Stimulated activated CD4-positive, alpha-beta T cell treated with anti-CD3 and anti-CD28 coated beads, Interleukin-2, amount 100 ng/mL, for 24 hours (primary cell): ENCODE measurements at regions not wholly inside any gene's neighbourhood (a gene's known extent, or its start where the extent isn't known, plus 50 kb on each side); places are given as distances from the start of the nearest gene placed in this dataset.

Experiments used
- DNase-seq, 2 donors: peaks; one replicate each; pipeline ENCODE4 v3.0.0-alpha.2; 2020

DNA sequence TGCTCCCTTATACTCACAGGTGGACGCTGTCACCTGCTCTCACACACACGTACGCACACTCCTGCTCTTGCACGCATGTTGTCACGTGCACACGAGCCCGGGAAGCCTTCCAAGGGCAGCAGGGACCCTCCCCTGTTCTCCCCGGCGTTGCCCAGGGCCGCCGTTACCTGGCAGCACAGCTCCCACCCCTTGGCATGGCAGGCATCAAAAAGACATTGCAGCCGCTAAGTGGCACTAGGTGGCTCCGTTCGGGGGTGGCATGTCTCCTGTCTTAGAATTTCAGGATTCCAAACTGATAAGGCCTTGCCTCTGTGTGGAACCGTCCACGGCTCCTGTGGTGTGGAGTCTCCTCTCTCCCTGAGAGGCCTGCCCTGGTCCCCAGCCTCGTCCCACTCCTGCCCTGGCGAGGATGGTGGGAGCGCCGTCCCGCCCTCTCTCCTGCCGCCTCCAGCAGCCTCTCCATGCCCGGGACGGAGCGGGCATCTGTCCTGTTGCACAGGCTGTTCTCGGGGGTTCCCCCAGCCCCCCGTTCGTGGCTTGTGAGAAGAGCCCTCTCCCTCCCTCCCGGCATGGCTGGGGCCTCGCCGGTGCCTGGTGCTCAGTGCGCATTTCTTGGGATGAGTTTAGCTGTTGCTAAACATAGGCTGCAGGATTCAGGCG is 126.7 kb upstream of the GSE1 start:
- DNase-seq: no peak

DNA sequence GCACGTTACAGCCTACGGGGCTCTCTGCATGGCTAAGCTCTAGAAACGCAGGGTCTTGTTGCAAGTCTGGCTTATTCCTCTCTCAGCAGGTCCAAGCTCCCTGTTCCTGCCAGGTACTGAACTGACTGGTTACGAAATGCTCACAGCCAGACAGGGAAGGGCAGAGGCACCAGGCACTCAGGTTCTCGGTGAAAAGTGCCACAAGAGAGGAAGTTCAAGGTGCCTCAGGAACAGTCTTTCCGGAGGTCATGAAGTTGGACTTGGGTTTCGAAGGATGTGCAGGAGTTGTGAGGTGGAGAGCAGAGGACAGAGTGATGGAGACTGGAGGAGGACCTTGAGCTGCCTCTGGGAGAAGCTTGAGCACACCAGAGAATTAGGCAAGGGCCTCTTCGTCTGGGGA is 124.7 kb upstream of the GSE1 start:
- no peak for DNase-seq

DNA sequence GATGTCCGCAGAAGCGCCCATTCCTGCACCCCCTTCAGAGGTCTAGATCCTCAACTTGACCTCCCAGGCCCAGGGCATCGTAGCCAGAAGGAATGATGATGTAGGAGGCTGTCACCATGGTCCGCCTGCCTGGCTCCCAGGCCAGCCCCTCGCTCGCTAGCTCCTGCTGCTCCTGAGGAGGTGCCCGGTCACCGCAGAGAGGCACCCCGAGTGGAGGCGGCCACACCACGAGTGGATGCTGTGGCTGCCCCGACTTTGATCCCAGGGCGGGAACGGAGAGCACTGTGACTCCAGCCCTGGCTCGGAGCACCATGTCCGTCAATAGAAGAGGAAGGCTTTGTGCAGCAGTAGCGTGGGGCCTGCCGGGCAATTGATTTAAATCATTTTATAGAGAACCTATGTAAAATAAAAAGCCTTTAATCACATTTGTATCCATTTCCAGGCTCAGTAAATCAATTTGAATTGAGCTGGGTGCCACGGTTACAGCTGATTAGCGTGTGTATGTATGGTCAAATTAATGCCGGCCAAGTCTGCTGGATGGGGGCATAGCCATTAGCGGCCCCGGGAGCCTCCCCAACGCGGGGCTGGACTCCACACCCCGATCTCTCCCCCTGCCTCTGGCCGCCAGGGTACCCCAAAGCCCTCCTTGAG is 122.6 kb upstream of the GSE1 start:
- DNase-seq: no peak

DNA sequence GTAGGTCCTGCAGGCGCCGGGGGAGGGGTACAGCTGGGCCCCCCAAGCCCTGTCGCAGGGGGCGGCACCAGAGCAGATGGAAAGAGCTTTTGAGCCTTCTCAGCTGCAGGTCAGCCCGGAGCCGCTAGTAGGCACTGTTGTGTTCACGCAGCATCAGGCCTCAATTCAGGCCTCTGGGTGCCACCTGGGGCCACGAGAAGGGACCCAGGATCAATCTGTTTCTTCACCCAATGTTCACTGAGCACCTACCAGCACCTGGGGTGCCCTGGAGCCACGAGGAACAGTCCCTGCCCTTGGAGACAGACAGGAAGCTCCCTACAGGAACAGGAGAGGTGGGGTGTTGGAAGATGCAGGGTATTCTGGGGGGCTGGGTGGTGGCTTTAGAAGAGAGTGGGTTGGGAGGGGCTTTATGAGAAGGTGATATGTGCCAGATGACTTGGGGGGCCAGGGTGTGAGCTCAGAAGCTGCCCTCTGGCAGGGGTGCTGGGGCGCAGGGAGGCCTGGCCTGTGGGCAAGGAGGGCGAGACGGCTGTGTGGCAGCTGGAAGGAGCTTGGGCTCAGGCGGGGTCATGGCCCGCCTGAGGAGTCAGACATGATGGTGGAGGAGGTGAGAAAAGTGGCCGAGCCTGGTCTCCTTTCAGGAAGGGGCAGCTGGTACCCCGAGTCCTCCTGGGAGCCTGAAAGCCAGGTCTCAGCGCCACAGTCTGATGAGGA is 121.9 kb upstream of the GSE1 start:
- DNase-seq: peak; percentile 47 to 58

DNA sequence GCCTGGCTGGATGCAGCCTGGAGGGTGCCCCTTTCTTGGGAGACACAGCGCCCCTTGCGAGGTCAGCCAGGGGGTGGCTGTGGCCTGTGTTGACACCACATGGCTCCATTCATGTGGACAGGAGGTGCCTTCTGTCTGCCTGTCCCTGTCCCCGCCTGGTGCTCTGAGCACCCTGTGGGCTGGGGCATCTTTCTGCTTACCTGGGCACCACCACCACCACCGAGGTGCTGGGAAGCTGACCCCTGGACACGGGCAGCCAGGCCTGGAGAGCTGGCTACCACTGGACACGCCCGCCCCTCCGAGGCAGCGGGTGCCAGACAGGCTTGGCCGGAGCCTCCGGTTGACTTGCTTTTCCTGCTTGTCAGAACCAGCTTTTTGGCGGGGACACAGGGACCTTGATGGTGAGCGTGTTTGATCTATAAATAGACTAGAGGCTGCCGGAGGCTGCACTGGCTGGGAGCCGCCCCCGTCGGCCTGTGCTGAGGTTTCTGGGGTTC is 121.3 kb upstream of the GSE1 start:
- no peak for DNase-seq

DNA sequence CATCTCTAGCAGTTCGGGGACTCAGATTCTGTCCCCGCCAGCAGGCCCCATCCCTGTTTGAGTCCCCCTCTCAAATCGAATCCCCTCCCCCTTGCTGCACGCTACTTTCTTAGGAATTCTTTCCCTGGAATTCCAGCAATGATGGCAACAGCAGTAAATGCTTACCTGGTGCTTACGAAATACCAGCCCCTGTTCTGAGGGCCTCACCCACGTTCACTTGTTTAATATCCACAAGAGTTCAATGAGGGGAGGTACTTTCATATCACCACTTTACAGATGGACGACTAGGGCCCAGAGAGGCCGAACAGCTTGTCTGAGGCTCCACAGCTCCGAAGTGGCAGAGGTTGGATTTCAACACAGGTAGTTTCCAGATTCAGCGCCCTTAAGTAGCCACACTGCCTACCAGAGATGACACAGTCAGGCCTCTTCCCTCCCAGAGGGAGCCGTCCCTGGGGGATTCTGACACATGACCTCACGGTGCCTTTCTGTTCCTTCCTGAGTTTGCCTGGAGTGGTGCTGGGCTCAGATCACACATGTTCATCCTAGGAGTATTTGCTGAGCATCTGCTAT is 120.7 kb upstream of the GSE1 start:
- no peak for DNase-seq

DNA sequence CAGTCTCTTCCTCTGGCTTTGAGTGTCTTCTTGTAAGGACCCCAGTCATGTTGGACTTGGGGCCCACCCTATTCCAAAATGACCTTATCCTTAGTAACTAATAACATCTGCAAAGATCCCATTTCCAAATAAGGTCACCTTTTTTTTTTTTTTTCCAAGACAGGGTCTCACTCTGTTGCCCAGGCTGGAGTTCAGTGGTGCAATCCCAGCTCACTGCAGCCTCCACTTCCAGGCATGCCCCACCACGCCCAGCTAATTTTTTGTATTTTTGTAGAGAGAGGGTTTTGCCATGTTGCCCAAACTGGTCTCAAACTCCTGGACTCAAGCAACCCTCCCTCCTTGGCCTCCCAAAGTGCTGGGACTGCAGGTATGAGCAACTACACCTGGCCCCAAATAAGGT is 118.8 kb upstream of the GSE1 start:
- DNase-seq: no peak

DNA sequence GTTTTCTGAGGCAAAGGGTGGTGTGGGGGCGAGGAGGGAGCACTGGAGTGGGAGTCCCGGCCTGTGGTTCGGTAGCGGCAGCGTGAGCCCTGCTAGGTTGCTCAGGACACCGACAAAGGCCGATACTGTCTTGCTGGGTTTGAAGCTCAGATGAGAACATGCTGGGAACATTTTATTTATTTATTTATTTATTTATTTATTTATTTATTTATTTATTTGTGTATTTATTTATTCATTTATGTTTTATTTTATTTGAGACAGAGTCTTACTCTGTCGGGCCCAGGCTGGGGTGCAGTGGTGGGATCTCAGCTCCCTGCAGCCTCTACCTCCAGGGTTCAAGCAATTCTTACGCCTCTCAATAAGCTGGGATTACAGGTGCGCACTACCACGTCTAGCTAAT is 117.9 kb upstream of the GSE1 start:
- DNase-seq: no peak

DNA sequence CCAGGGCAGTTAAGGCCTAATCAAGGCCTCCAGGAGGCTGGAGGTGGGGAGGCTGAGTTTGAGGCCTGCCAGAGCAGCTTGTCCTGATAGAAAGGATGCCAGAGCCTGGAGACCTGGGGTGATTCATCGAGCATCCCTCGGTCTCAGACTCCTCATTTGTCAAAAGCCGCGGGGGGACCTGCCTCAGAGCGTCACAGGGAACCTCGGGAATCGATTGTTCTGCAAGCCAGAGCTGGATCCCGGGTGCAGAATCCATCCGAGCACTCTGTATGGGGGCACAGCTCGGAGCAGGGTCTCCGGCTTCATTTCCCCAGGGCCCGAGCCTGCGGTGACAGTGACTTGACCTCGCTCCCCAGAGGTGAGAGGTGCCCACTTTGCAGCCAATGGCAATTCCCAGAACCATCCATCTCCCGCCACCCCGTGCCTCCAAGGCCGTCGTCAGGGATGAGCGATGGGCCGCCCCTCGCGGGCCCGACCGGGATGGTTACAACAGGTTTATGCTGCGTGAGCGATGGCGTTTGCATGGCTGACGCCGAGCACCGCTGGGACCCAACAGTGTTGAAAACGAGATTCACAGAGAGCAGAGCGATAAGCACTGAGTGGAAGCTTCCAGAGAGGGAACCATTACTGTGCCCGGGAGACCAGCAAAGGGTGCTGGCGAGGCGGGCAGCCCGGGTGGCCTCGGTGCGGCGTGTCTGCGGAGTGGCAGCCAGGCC is 117.1 kb upstream of the GSE1 start:
- DNase-seq: no peak

DNA sequence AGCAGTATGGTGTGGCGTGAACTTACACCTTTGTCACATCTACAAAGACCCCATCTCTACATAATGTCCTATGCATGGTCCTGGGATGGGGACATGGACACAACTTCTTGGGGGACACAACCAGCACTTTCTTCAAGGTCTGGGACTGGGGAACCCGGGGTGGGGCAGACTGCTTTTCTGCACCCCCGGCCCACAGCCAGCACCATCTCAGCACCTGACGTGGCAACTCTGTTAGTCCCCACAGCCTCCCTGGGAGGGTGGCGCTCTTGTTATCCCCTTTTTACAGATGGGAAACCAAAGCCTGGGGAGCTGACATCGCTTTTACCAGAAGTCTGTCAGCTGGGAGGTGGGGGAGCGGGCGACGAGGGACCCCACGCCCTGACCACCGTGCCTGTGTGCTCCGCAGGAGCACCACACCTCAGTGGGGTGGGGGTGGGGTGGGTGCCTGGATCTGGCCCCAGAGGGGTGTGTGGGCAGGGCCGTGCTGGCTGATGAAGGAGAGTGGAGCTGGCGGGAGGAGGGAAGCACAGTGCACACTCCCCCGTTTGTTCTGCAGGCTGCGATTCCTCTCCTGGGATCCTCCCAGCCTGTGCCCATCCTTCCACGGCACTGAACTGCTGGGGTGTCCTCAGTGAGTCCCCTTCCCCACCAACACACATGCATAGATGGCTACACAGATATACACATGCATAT is 115.4 kb upstream of the GSE1 start:
- no peak for DNase-seq

DNA sequence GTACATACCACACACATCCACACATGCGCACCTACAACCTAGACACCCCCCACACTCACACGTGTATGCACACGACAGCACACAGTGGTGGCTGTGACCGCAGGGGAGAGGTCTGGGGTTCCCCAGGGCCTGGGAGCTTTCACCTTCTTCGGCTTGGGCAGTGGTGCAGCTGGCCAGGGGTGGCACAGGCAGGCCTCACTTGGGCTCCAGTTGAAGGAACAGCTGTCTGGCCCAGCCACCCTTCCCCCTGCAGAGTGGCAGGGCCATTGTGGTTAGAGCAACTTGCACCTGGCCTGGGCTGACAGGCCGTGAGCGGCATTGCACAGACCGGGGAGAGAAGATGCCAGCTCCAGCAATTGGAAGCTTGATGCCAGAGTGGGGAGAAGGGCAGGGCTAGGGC is 114.5 kb upstream of the GSE1 start:
- DNase-seq: no peak

DNA sequence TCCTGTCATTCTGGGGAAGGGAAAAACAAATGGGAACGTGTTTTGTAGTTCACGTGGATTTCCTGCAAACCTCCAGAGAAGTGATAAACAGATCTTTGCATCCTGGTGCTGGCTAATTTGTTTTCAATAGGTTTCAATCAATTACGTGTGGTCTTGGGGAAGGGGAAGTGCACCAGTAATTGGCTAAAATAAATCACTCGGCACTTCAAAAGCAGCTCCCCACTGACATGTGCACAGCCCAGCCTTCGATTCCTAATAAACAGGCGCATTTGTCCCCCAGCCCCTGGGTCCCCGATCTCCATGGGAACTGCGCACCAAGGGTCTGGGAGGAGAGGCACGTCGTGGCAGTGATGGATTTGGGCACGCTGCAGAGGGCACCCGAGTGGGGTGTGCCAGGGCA is 112.9 kb upstream of the GSE1 start:
- DNase-seq: no peak

DNA sequence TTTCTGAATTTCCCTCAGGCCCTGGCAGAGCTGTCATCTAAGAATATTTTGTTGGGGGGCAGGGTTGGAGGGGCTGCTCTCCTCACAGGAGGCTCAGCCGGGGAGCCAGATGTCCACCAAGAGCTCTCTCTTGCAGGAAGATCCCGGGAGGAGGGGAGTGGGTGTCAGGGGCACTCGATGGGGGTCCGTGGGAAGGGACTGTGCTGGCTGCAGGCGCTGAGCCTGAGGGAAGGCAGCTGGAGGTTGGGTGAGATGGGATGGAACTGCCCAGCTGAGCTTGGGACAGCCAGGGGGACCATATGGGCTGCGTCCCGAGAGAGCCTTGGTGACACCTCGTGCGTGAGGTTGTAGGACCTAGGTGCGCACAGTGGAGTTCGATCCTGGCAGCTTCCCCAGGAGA is 111.2 kb upstream of the GSE1 start:
- DNase-seq: no peak

DNA sequence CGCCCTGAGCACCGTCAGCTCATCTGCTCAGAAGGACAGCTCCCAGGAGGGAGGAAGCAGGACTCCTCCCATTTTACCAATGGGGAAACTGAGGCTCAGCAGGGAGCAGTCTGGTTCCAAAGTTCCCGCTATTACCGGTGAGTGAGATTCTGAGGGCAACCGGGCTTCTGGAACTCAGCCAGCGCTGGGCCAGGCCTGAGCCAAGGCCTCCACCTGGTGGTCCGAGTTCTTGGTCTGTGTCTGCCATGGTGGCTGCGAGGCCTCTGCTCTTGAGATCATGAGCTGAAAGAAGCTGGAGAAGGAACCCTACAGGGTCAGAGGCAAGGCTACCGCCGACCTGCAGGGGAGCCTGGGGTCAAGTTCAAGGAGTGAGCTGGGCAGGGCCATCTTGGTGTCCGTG is 110.8 kb upstream of the GSE1 start:
- no peak for DNase-seq

DNA sequence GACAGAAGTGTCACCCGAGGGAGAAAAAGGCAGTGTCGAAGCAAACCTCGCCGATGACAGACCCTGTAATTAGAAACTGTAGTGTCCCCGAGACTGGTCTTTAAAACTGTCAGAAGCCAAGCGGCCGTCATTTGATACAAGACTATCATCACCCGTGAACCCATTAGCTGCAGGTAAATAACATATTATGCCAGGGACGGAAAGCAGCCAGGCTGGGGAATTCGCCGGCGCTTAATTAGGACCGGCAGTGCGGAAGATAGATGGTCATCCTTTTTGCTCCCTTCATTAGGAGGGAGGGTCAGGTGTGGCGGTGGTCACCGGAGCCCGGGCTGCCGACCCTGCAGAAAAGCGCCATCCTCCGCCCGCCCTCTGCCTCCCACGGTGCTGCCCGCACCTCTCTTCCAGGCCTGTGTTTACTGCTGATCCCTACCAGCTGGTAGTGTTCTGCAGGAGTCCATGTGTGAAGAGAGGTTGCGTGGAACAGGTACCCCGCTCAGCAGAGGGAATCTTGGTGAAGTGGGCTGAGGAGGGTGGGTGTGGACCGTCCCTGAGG is 109.4 kb upstream of the GSE1 start:
- DNase-seq: no peak

DNA sequence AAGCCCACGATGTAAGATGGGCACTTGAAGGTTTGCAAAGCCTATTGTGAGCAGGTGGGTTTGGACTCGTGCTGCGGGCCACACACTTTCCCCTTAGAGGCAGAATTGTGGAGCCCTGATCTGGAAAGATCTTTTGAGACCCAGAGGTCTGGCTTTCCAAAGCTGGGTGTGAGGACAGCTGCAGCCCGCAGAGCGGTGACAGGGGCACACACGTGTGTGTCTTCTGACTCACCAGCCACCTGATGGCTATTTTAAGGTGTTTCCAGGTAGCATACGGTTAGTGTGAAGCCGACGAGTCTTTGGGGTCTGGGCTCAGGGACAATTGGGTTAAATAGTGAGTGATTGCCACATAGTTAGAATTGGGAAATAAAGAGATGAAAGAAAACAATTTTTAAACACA is 108.9 kb upstream of the GSE1 start:
- no peak for DNase-seq

DNA sequence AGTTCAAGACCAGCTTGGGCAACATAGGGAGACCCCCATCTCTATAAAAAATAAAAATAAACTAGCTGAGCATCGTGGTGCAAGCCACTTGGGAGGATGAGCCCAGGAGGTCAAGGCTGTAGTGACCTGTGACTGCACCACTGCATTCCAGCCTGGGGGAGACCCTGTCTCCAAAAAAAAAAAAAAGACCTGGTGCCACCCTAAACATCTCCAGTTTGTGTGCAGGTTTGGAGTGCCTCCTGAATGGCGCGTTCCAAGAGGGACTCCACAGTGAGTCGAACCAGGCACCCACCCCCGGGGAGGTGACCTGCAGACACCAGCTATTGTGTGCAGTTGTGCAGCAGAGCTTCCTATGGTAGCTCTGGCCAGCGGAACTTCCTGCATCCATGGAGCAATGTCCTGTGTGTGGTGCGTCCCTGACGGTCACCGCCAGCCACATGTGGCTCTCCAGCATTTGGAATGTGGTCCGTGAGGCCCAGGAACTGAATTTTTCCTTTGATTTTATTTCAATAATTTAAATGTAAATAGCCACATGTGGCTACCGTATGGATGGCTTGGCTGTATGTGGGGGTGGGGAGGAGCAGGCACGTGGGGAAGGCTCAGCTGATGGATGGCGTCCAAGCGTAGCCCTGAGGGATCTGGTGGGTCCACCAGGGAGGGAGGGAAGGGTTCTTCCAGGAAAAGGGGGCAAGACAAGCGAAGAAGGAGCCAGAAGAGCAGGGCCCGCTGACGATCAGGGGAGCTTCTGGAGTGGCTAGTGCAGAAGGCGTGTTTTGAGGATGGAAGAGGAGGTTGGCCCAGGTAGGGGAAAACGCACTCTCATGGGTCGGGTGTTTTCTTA is 107.1 kb upstream of the GSE1 start:
- DNase-seq: no peak

DNA sequence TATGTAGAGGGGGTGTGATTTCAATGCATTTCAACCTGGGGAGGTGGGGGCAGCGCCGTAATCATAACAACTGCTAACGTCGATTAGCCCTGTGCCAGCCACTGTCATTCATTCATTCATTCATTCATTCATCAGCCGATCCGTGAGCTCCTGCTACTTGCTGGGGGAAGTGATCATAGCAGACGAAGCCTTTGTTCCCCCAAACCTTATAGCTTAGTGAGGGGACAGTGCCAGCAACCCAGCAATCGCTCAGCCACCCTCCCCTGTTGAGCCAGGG is 106.5 kb upstream of the GSE1 start:
- DNase-seq: no peak

DNA sequence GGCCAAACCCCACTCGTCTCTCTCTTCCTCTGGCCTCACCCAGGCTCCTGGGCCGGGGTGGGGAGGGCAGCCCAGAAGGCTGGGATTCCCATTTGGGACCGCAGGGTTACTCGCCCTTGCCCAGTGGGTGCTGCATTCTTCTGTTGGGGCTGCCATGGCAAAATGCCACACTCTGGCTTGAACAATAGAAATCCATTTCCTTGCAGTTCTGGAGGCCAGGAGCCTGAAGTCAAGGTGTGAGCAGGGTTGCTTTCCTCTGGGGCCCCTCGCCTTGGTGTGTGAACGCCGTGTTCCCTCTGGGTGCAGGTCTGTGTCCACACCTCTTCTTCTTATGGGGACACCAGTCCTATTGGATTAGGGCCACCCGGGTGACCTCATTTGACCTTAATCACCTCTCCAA is 105.8 kb upstream of the GSE1 start:
- DNase-seq: no peak

DNA sequence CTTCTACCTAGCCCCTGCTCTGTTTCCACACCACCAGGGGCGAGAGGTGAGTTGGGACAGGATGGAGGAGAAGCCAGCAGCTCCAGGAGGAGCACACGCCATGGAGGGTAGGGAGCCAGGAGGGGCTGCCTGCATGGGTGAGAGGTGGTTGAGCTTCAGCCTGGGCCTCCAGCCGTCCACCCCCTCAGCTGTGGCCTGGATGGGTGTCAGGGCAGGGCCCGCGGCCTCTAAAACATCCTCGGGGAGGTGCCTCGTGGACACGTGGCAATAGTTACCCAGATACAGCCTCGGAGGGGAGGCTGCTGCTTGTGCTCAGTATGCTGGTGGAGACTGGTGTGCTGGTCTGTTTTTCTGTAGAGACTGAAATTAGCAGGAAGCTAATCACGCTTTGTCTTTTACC is 104.7 kb upstream of the GSE1 start:
- no peak for DNase-seq

DNA sequence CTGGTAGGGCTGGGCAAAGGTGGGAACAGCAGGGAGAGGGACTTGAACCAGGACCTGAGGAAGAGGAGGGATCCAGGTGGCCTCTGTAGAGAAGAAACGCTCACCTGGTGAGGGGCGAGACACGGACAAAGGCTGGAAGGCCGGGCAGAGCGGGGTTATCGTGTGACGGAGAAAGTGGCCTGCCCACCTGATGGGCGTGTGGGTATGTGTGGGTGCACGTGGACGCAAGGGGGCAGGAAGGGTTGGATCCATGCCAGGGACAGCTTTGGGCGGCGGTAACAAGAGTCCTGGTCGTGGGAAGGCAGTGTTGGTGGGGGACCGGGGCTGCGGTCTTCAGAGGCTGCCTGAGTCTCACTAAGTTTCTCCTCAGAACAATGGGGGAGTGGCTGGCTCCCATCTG is 104.1 kb upstream of the GSE1 start:
- DNase-seq: no peak
